Hepatocyte (in vitro differentiated cells): ENCODE measurements at regions not wholly inside any gene's neighbourhood (a gene's known extent, or its start where the extent isn't known, plus 50 kb on each side); places are given as distances from the start of the nearest gene placed in this dataset.

Experiments used
- DNase-seq: peaks from one replicate; pipeline ENCODE4 v3.0.0-alpha.2; 2016; ENCODE audit warnings: low spot score
- H2AFZ ChIP-seq: fragments of 200-600 bp; sonication (generic); 2 replicates; pipeline ENCODE4 v1.6.0; 2016; ENCODE audit warnings: antibody characterized with exemption, mild to moderate bottlenecking
- H3K27ac ChIP-seq: fragments of 200-600 bp; sonication (generic); 2 replicates; pipeline ENCODE4 v1.5.1; 2016; ENCODE audit warnings: mild to moderate bottlenecking
- H3K27me3 ChIP-seq: fragments of 200-600 bp; sonication (generic); 2 replicates; pipeline ENCODE4 v1.6.1; 2016
- H3K36me3 ChIP-seq: fragments of 200-600 bp; sonication (generic); replicated peaks from 2 replicates; pipeline ENCODE4 v1.5.1; 2016; ENCODE audit warnings: low read depth; ENCODE audit not compliant: insufficient read depth
- H3K4me1 ChIP-seq: fragments of 200-600 bp; sonication (generic); 2 replicates; pipeline ENCODE4 v1.5.1; 2016; ENCODE audit warnings: mild to moderate bottlenecking, moderate library complexity; ENCODE audit not compliant: insufficient read depth
- H3K4me2 ChIP-seq: fragments of 200-600 bp; sonication (generic); 2 replicates; pipeline ENCODE4 v1.6.0; 2016
- H3K4me3 ChIP-seq: fragments of 200-600 bp; sonication (generic); 2 replicates; pipeline ENCODE4 v1.5.1; 2016; ENCODE audit warnings: mild to moderate bottlenecking
- H3K79me2 ChIP-seq: fragments of 200-600 bp; sonication (generic); 2 replicates; pipeline ENCODE4 v1.6.0; 2017; ENCODE audit warnings: mild to moderate bottlenecking
- H3K9me2 ChIP-seq: fragments of 200-600 bp; sonication (generic); replicated peaks from 2 replicates; pipeline ENCODE4 v1.6.0; 2017; ENCODE audit warnings: mild to moderate bottlenecking; ENCODE audit not compliant: insufficient read depth
- H3K9me3 ChIP-seq: fragments of 200-600 bp; sonication (generic); 2 replicates; pipeline ENCODE4 v1.5.1; 2016; ENCODE audit warnings: low read depth, mild to moderate bottlenecking
- H4K20me1 ChIP-seq: fragments of 200-600 bp; sonication (generic); 2 replicates; pipeline ENCODE4 v1.6.0; 2016; ENCODE audit warnings: mild to moderate bottlenecking; ENCODE audit not compliant: insufficient read depth, poor library complexity, severe bottlenecking
- CTCF ChIP-seq: fragments of 200-600 bp; sonication (generic); IDR thresholded peaks from 2 replicates; pipeline ENCODE4 v1.5.1; 2016; ENCODE audit warnings: antibody characterized with exemption, mild to moderate bottlenecking; ENCODE audit not compliant: poor library complexity
- EZH2 ChIP-seq: fragments of 200-600 bp; sonication (generic); IDR thresholded peaks from 2 replicates; pipeline ENCODE4 v1.6.1; 2016; ENCODE audit warnings: antibody characterized with exemption, mild to moderate bottlenecking, borderline replicate concordance
- EZH2phosphoT487 ChIP-seq: fragments of 200-600 bp; sonication (generic); IDR thresholded peaks from one replicate; pipeline ENCODE4 v1.6.1; 2018; ENCODE audit warnings: antibody characterized with exemption, mild to moderate bottlenecking, low read depth, moderate library complexity; ENCODE audit not compliant: unreplicated experiment, severe bottlenecking
- WGBS: methylation state at CpG from one replicate; pipeline ENCODE4 v1.1.6; 2016; ENCODE audit warnings: low lambda C conversion rate; ENCODE audit errors: missing lambda C conversion rate; 5-methylcytosine and 5-hydroxymethylcytosine counted together

GRCh38 chr20:23207826-23208540 lies 121.9 kb upstream of the CD93 start:
- DNase-seq, result no peak
- no peak overlapping the region for H2AFZ ChIP-seq
- H3K36me3 ChIP-seq, result no peaks in the 10 kb centered on the region
- H4K20me1 ChIP-seq, result no peaks in the 10 kb centered on the region
- H3K4me2 ChIP-seq, result no peak overlapping the region
- H3K79me2 ChIP-seq, result no peaks in the 10 kb centered on the region
- no peak overlapping the region for H3K4me3 ChIP-seq
- no peak for TF ChIP-seq CTCF
- TF ChIP-seq EZH2phosphoT487, result no peak
- no peak for TF ChIP-seq EZH2
- 88% methylated on average over 1 of the region's 1 CpG for WGBS
- no peaks in the 10 kb centered on the region for H3K9me2 ChIP-seq
- peaks cover 32% of the 10 kb centered on the region for H3K4me1 ChIP-seq
- H3K27ac ChIP-seq, result no peak overlapping the region
- no peaks in the 10 kb centered on the region for H3K27me3 ChIP-seq
- H3K9me3 ChIP-seq, result no peaks in the 10 kb centered on the region

- H3K4me1 ChIP-seq, result peaks cover 32% of the 10 kb centered on the region
- H3K9me3 ChIP-seq, result no peaks in the 10 kb centered on the region
- H3K9me2 ChIP-seq, result no peaks in the 10 kb centered on the region
- H2AFZ ChIP-seq, result no peak overlapping the region
- DNase-seq, result no peak
- 80% methylated on average over 7 of the region's 7 CpGs for WGBS
- H3K4me3 ChIP-seq, result no peak overlapping the region
- H3K27me3 ChIP-seq, result no peaks in the 10 kb centered on the region
- H3K79me2 ChIP-seq, result no peaks in the 10 kb centered on the region
- no peak overlapping the region for H3K27ac ChIP-seq
- no peaks in the 10 kb centered on the region for H3K36me3 ChIP-seq
- H3K4me2 ChIP-seq, result no peak overlapping the region
- TF ChIP-seq EZH2phosphoT487, result no peak
- no peak for TF ChIP-seq EZH2
- no peak for TF ChIP-seq CTCF
- H4K20me1 ChIP-seq, result no peaks in the 10 kb centered on the region
Measured at GRCh38 chr20:23206995-23207394, 120.9 kb upstream of the CD93 start.

- H3K4me3 ChIP-seq, result no peak overlapping the region
- H3K79me2 ChIP-seq, result no peaks in the 10 kb centered on the region
- no peak overlapping the region for H2AFZ ChIP-seq
- no peaks in the 10 kb centered on the region for H4K20me1 ChIP-seq
- no peaks in the 10 kb centered on the region for H3K9me3 ChIP-seq
- 88% methylated on average over 2 of the region's 2 CpGs for WGBS
- no peaks in the 10 kb centered on the region for H3K9me2 ChIP-seq
- H3K4me1 ChIP-seq, result peaks cover 32% of the 10 kb centered on the region
- no peaks in the 10 kb centered on the region for H3K36me3 ChIP-seq
- no peak for TF ChIP-seq EZH2
- no peak for TF ChIP-seq EZH2phosphoT487
- no peak for TF ChIP-seq CTCF
- H3K27me3 ChIP-seq, result no peaks in the 10 kb centered on the region
- no peak for DNase-seq
- peak overlapping the region; percentile 49 for H3K4me2 ChIP-seq
- peak overlapping the region; percentile 76 for H3K27ac ChIP-seq
Measured at GRCh38 chr20:23206061-23206460, 119.9 kb upstream of the CD93 start.
